Neural cell (in vitro differentiated cells): ENCODE measurements at regions not wholly inside any gene's neighbourhood (a gene's known extent, or its start where the extent isn't known, plus 50 kb on each side); places are given as distances from the start of the nearest gene placed in this dataset.

Experiments used
- EP300 ChIP-seq: fragments of 450-650 bp; conservative IDR thresholded peaks from 2 replicates; pipeline ENCODE4 v1.6.1; 2014; ENCODE audit warnings: antibody characterized with exemption, mild to moderate bottlenecking, moderate library complexity; ENCODE audit not compliant: poor library complexity, severe bottlenecking
- EZH2 ChIP-seq: fragments of 200-600, 300-800 bp; shearing (Covaris generic), sonication (generic); IDR thresholded peaks from 2 replicates; pipeline ENCODE4 v1.6.1; 2014; ENCODE audit warnings: antibody characterized with exemption, low read length, borderline replicate concordance, mild to moderate bottlenecking; ENCODE audit not compliant: insufficient read depth, poor library complexity, severe bottlenecking
- MXI1 ChIP-seq: fragments of 450-650 bp; conservative IDR thresholded peaks from 2 replicates; pipeline ENCODE4 v1.6.1; 2014; ENCODE audit warnings: antibody characterized with exemption, mild to moderate bottlenecking; ENCODE audit not compliant: poor library complexity, severe bottlenecking
- POLR2AphosphoS5 ChIP-seq: IDR thresholded peaks from 2 replicates; pipeline ENCODE4 v1.6.1; 2012
- RAD21 ChIP-seq: fragments of 450-650 bp; conservative IDR thresholded peaks from 2 replicates; pipeline ENCODE4 v1.6.1; 2014; ENCODE audit warnings: antibody characterized with exemption, mild to moderate bottlenecking, moderate library complexity
- REST ChIP-seq: IDR thresholded peaks from 2 replicates; pipeline ENCODE4 v1.6.1; 2012; ENCODE audit warnings: borderline replicate concordance
- SMC3 ChIP-seq: fragments of 450-650 bp; conservative IDR thresholded peaks from 2 replicates; pipeline ENCODE4 v1.6.1; 2014; ENCODE audit warnings: antibody characterized with exemption, mild to moderate bottlenecking, moderate library complexity; ENCODE audit not compliant: poor library complexity
- TAF1 ChIP-seq: IDR thresholded peaks from 2 replicates; pipeline ENCODE4 v1.6.1; 2012; ENCODE audit warnings: low read depth
- TF ChIP-seq, protein P1 (sequence below): fragments of 450-650 bp; IDR thresholded peaks from 2 replicates; pipeline ENCODE4 v1.5.1; 2014; ENCODE audit warnings: antibody characterized with exemption, mild to moderate bottlenecking, moderate library complexity; ENCODE audit not compliant: poor library complexity, severe bottlenecking

DNA sequence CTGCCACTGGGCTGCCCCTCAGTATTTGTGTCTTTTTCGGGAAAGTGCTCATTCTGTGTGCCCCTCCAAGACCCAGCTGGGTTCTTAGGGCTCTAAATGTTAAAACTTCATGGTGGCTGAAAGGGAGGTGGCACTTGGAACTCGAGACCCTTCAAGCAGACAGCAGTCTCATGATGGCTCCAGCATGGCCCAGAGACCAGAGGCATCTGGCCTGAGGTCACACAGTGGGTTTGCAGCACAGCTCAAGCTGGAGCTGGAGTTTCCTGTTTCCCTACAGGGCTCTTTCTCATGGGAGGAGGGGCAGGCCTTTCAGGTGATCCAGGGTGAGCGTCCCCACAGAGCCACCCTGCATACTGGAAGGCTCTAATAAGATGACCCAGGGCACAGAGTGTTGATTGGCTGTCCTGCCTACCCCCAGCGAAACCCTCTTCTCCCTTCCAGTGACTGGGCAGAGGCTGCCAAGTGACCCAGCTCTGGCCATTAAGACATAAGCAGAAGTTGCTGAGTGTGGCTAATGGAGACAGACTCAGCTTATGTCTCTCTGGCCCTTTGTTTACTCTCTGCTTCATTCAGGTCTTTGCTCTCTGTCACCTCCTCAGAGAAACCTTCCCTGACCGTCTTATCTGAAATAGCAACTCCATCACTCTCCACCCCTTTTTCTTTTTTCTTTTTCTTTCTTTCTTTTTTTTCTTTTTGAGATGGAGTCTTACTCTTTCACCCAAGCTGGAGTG lies 166.6 kb upstream of the SMAD3 start:
- TF ChIP-seq, protein P1, sequence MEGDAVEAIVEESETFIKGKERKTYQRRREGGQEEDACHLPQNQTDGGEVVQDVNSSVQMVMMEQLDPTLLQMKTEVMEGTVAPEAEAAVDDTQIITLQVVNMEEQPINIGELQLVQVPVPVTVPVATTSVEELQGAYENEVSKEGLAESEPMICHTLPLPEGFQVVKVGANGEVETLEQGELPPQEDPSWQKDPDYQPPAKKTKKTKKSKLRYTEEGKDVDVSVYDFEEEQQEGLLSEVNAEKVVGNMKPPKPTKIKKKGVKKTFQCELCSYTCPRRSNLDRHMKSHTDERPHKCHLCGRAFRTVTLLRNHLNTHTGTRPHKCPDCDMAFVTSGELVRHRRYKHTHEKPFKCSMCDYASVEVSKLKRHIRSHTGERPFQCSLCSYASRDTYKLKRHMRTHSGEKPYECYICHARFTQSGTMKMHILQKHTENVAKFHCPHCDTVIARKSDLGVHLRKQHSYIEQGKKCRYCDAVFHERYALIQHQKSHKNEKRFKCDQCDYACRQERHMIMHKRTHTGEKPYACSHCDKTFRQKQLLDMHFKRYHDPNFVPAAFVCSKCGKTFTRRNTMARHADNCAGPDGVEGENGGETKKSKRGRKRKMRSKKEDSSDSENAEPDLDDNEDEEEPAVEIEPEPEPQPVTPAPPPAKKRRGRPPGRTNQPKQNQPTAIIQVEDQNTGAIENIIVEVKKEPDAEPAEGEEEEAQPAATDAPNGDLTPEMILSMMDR = no peak
- TF ChIP-seq EZH2 (no peak), REST (no peak), POLR2AphosphoS5 (no peak), TAF1 (no peak), RAD21 (no peak), MXI1 (no peak), EP300 (no peak), SMC3 (no peak)
